ENCODE measurements at regions not wholly inside any gene's neighbourhood (a gene's known extent, or its start where the extent isn't known, plus 50 kb on each side); places are given as distances from the start of the nearest gene placed in this dataset.
"Not testable (repeated sequence)": the region's sequence is repeated elsewhere in the genome, so short reads cannot be mapped to it uniquely, and the experiment has no call there.

DNA sequence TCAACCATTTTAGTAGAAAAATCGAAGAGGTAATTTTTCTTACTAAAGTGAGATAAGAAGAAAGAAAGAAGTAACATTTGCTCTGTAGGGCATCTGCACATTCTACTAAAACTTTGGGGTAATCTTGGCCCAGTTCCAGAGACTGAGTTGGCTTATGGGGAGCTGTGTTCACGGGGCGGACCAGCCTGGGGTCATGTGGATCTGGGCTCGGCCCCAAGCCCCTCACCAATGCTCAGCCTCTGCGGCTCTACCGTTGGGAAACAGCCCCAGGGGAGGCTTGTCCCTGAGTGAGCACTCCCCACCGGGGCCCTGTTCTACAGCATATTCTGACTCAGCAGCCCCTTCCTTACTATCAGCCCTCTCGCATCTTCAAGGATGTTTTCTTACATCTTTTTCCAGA is 132.3 kb downstream of the RTP5 start:
- Histone ChIP-seq H3K4me3 (ENCODE audit: low read length) (no peak overlapping the region), H3K79me1 (ENCODE audit: low read length) (no peaks in the 10 kb centered on the region), H3K4ac (ENCODE audit: low read depth, low read length) (no peak overlapping the region), H4K5ac (ENCODE audit: low read length) (no peak overlapping the region), H3K36me3 (ENCODE audit: control insufficient read depth, insufficient read depth, low read length) (no peaks in the 10 kb centered on the region), H2BK120ac (ENCODE audit: low read depth, low read length) (no peak overlapping the region), H3K4me1 (ENCODE audit: control insufficient read depth, low read depth, low read length) (no peaks in the 10 kb centered on the region), H3K27ac (ENCODE audit: low read depth, low read length) (no peak overlapping the region), H2BK5ac (ENCODE audit: low read length) (no peak overlapping the region), H3K23ac (ENCODE audit: low read length) (no peak overlapping the region), H3K4me2 (ENCODE audit: low read length) (no peak overlapping the region), H3K27me3 (ENCODE audit: insufficient read depth, low read length, poor library complexity) (no peaks in the 10 kb centered on the region), H4K8ac (ENCODE audit: low read depth, low read length) (no peak overlapping the region), H3K56ac (ENCODE audit: low read length) (no peak overlapping the region), H3K9ac (ENCODE audit: low read length) (no peak overlapping the region), H2AK5ac (ENCODE audit: low read length) (no peak overlapping the region), H3K18ac (ENCODE audit: low read length) (no peak overlapping the region), H2BK15ac (replicated peaks; ENCODE audit: low read depth) (no peak overlapping the region), H3K79me2 (ENCODE audit: control insufficient read depth, insufficient read depth, low read length) (no peaks in the 10 kb centered on the region)
- no peak for DNase-seq
- WGBS (ENCODE audit: extremely low coverage, insufficient coverage, low lambda C conversion rate): no CpG with 5 or more reads among the region's 8 CpGs

DNA sequence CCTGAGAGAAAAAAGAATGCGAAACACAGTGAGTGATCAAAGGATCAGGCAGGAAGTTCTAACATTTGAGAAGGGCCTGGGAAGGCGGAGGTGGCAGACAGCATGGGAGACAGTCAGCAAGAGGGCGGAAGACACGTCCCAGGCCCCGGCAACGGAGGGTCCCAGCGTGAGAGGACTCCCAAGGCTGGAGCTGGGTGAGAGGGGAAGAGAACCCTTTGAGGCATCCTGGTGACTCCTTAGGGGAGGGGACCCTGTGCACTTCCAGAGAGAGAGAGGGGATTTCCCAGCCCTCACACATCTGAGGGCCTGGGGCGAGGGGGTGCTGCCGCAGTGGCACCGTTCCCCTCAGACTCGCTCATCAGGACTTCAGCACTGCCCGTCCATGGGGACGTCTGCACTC is 133.4 kb downstream of the RTP5 start:
- WGBS (ENCODE audit: extremely low coverage, insufficient coverage, low lambda C conversion rate): no CpG with 5 or more reads among the region's 13 CpGs
- Histone ChIP-seq H3K27ac (ENCODE audit: low read depth, low read length) (no peak overlapping the region), H3K23ac (ENCODE audit: low read length) (no peak overlapping the region)

DNA sequence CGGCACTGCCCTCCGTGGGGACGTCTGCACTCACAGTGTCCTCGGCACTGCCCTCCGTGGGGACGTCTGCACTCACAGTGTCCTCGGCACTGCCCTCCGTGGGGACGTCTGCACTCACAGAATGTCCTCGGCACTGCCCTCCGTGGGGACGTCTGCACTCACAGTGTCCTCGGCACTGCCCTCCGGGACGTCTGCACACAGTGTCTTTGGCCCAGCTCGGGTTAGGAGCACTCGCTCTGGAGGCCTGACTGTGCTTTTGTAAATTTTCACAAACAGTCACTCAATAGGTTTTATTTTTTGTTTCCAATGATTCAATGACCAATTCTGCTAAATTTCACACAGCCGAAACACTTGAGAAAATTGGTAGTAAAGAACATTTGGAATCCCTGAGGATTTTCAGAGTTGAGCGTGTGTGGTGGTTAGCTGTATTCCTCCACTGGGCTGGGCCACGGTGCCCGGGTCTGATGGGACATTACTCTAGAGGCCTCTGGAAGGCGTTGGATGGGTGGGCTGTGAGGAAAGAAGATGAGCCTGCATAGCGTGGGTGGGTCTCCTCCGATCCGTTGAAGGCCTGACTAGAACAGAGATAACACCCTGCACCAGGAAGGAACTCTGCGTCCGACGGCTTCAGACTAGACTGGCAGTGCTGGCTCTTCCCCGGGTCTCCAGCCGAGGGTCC is 134.8 kb downstream of the RTP5 start:
- no peak overlapping the region for H3K9ac ChIP-seq (ENCODE audit: low read length)
- no peaks in the 10 kb centered on the region for H3K79me1 ChIP-seq (ENCODE audit: low read length)
- H3K79me2 ChIP-seq (ENCODE audit: control insufficient read depth, insufficient read depth, low read length): no peaks in the 10 kb centered on the region
- no peak overlapping the region for H3K4ac ChIP-seq (ENCODE audit: low read depth, low read length)
- no peak overlapping the region for H4K8ac ChIP-seq (ENCODE audit: low read depth, low read length)
- H3K18ac ChIP-seq (ENCODE audit: low read length): no peak overlapping the region
- no peak overlapping the region for H4K5ac ChIP-seq (ENCODE audit: low read length)
- no peak for DNase-seq
- H3K4me2 ChIP-seq (ENCODE audit: low read length): no peak overlapping the region
- H3K4me1 ChIP-seq (ENCODE audit: control insufficient read depth, low read depth, low read length): no peaks in the 10 kb centered on the region
- H3K23ac ChIP-seq (ENCODE audit: low read length): no peak overlapping the region
- no CpG with 5 or more reads among the region's 30 CpGs for WGBS (ENCODE audit: extremely low coverage, insufficient coverage, low lambda C conversion rate)
- no peak overlapping the region for H3K56ac ChIP-seq (ENCODE audit: low read length)
- H3K36me3 ChIP-seq (ENCODE audit: control insufficient read depth, insufficient read depth, low read length): no peaks in the 10 kb centered on the region
- no peak overlapping the region for H2AK5ac ChIP-seq (ENCODE audit: low read length)
- no peak overlapping the region for H3K27ac ChIP-seq (ENCODE audit: low read depth, low read length)
- H2BK15ac ChIP-seq (replicated peaks; ENCODE audit: low read depth): no peak overlapping the region
- H2BK120ac ChIP-seq (ENCODE audit: low read depth, low read length): no peak overlapping the region
- H2BK5ac ChIP-seq (ENCODE audit: low read length): no peak overlapping the region
- H3K4me3 ChIP-seq (ENCODE audit: low read length): no peak overlapping the region
- H3K27me3 ChIP-seq (ENCODE audit: insufficient read depth, low read length, poor library complexity): no peaks in the 10 kb centered on the region

More for the DNA sequence above, 133.4 kb downstream of the RTP5 start:
- Histone ChIP-seq H3K18ac (ENCODE audit: low read length) (no peak overlapping the region), H2BK120ac (ENCODE audit: low read depth, low read length) (no peak overlapping the region), H2BK5ac (ENCODE audit: low read length) (no peak overlapping the region), H4K5ac (ENCODE audit: low read length) (no peak overlapping the region), H4K8ac (ENCODE audit: low read depth, low read length) (no peak overlapping the region), H3K4ac (ENCODE audit: low read depth, low read length) (no peak overlapping the region), H3K4me3 (ENCODE audit: low read length) (no peak overlapping the region), H3K79me1 (ENCODE audit: low read length) (no peaks in the 10 kb centered on the region), H3K4me1 (ENCODE audit: control insufficient read depth, low read depth, low read length) (no peaks in the 10 kb centered on the region), H3K4me2 (ENCODE audit: low read length) (no peak overlapping the region), H3K27me3 (ENCODE audit: insufficient read depth, low read length, poor library complexity) (no peaks in the 10 kb centered on the region), H3K36me3 (ENCODE audit: control insufficient read depth, insufficient read depth, low read length) (no peaks in the 10 kb centered on the region), H3K56ac (ENCODE audit: low read length) (no peak overlapping the region), H2BK15ac (replicated peaks; ENCODE audit: low read depth) (no peak overlapping the region), H3K9ac (ENCODE audit: low read length) (no peak overlapping the region), H3K79me2 (ENCODE audit: control insufficient read depth, insufficient read depth, low read length) (no peaks in the 10 kb centered on the region), H2AK5ac (ENCODE audit: low read length) (no peak overlapping the region)
- no peak for DNase-seq

DNA sequence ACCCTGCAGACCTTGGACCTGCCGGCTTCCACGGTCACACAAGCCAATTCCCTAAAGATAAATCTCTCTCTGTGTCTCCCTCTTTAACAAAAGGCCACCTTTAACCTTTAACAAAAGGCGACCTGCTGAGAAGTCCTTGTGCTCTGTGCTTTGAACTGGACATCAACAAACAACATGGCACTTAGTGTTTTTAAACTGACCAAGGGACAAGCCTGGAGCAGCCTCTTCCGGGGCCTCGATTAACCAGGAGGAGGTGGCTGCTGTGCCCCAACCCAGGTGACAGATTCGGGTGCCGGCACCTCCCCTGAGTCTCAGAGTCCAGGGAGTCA is 135.3 kb downstream of the RTP5 start:
- Histone ChIP-seq H3K9ac (ENCODE audit: low read length) (no peak overlapping the region), H3K56ac (ENCODE audit: low read length) (no peak overlapping the region), H4K8ac (ENCODE audit: low read depth, low read length) (no peak overlapping the region), H3K79me2 (ENCODE audit: control insufficient read depth, insufficient read depth, low read length) (no peaks in the 10 kb centered on the region), H3K23ac (ENCODE audit: low read length) (no peak overlapping the region), H3K18ac (ENCODE audit: low read length) (no peak overlapping the region), H3K27me3 (ENCODE audit: insufficient read depth, low read length, poor library complexity) (no peaks in the 10 kb centered on the region), H2BK120ac (ENCODE audit: low read depth, low read length) (no peak overlapping the region), H2AK5ac (ENCODE audit: low read length) (no peak overlapping the region), H3K36me3 (ENCODE audit: control insufficient read depth, insufficient read depth, low read length) (no peaks in the 10 kb centered on the region), H3K4me2 (ENCODE audit: low read length) (no peak overlapping the region), H2BK5ac (ENCODE audit: low read length) (no peak overlapping the region), H3K27ac (ENCODE audit: low read depth, low read length) (no peak overlapping the region), H3K4me3 (ENCODE audit: low read length) (no peak overlapping the region), H3K4ac (ENCODE audit: low read depth, low read length) (no peak overlapping the region), H2BK15ac (replicated peaks; ENCODE audit: low read depth) (no peak overlapping the region), H4K5ac (ENCODE audit: low read length) (no peak overlapping the region), H3K4me1 (ENCODE audit: control insufficient read depth, low read depth, low read length) (no peaks in the 10 kb centered on the region), H3K79me1 (ENCODE audit: low read length) (no peaks in the 10 kb centered on the region)
- DNase-seq: no peak
- no CpG with 5 or more reads among the region's 7 CpGs for WGBS (ENCODE audit: extremely low coverage, insufficient coverage, low lambda C conversion rate)

DNA sequence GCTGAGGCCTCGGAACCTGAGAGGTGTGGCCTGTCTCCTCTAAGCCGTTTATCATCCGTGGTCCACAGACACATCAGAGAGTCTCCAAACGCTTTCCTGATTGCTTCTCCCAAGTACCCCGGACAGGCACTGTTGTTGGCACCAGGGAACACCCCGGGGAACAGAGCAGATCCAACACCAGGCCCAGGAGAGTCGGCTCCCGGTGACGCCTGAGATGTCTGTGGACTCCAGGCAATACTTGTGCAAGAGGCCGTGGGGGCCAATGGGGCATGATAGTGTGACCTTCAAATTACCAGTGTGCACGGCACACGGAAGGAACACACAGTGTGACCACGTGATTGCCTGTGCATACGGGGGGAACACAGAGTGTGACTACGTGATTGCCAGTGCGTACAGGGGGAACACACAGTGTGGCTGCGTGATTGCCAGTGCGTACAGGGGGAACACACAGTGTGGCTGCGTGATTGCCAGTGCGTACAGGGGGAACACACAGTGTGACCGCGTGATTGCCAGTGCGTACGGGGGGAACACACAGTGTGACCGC is 136.6 kb downstream of the RTP5 start:
- H2AK5ac ChIP-seq (ENCODE audit: low read length); H3K4ac ChIP-seq (ENCODE audit: low read depth, low read length); DNase-seq; H3K4me2 ChIP-seq (ENCODE audit: low read length); H3K18ac ChIP-seq (ENCODE audit: low read length); H3K9ac ChIP-seq (ENCODE audit: low read length); H2BK120ac ChIP-seq (ENCODE audit: low read depth, low read length); H3K56ac ChIP-seq (ENCODE audit: low read length); H3K23ac ChIP-seq (ENCODE audit: low read length); H3K36me3 ChIP-seq (ENCODE audit: control insufficient read depth, insufficient read depth, low read length); H3K4me1 ChIP-seq (ENCODE audit: control insufficient read depth, low read depth, low read length); H3K79me1 ChIP-seq (ENCODE audit: low read length); H3K4me3 ChIP-seq (ENCODE audit: low read length); H2BK5ac ChIP-seq (ENCODE audit: low read length); H3K27me3 ChIP-seq (ENCODE audit: insufficient read depth, low read length, poor library complexity); H4K8ac ChIP-seq (ENCODE audit: low read depth, low read length); H3K79me2 ChIP-seq (ENCODE audit: control insufficient read depth, insufficient read depth, low read length); H3K27ac ChIP-seq (ENCODE audit: low read depth, low read length); H2BK15ac ChIP-seq (replicated peaks; ENCODE audit: low read depth); H4K5ac ChIP-seq (ENCODE audit: low read length): not testable (repeated sequence)
- WGBS (ENCODE audit: extremely low coverage, insufficient coverage, low lambda C conversion rate): no CpG with 5 or more reads among the region's 25 CpGs

DNA sequence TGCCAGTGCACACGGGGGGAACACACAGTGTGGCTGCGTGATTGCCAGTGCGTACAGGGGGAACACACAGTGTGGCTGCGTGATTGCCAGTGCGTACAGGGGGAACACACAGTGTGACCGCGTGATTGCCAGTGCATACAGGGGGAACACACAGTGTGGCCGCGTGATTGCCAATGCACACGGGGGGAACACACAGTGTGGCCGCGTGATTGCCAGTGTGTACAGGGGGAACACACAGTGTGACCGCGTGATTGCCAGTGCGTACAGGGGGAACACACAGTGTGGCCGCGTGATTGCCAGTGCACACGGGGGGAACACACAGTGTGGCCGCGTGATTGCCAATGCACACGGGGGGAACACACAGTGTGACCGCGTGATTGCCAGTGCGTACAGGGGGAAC is 139.4 kb downstream of the RTP5 start:
- not testable (repeated sequence) for H3K9ac ChIP-seq (ENCODE audit: low read length)
- no CpG with 5 or more reads among the region's 24 CpGs for WGBS (ENCODE audit: extremely low coverage, insufficient coverage, low lambda C conversion rate)

More for the DNA sequence above, 139.4 kb downstream of the RTP5 start:
- not testable (repeated sequence) for H3K4me2 ChIP-seq (ENCODE audit: low read length); H3K4me1 ChIP-seq (ENCODE audit: control insufficient read depth, low read depth, low read length); H3K56ac ChIP-seq (ENCODE audit: low read length); H3K4ac ChIP-seq (ENCODE audit: low read depth, low read length); H3K23ac ChIP-seq (ENCODE audit: low read length); H2BK15ac ChIP-seq (replicated peaks; ENCODE audit: low read depth); H3K79me2 ChIP-seq (ENCODE audit: control insufficient read depth, insufficient read depth, low read length); H3K27ac ChIP-seq (ENCODE audit: low read depth, low read length); H4K8ac ChIP-seq (ENCODE audit: low read depth, low read length); H2AK5ac ChIP-seq (ENCODE audit: low read length); H3K36me3 ChIP-seq (ENCODE audit: control insufficient read depth, insufficient read depth, low read length); H3K27me3 ChIP-seq (ENCODE audit: insufficient read depth, low read length, poor library complexity); H2BK5ac ChIP-seq (ENCODE audit: low read length); H2BK120ac ChIP-seq (ENCODE audit: low read depth, low read length); H4K5ac ChIP-seq (ENCODE audit: low read length); H3K18ac ChIP-seq (ENCODE audit: low read length); H3K4me3 ChIP-seq (ENCODE audit: low read length); H3K79me1 ChIP-seq (ENCODE audit: low read length); DNase-seq

Measured in mesendoderm (in vitro differentiated cells).